ENCODE measurements at regions not wholly inside any gene's neighbourhood (a gene's known extent, or its start where the extent isn't known, plus 50 kb on each side); places are given as distances from the start of the nearest gene placed in this dataset.

DNA sequence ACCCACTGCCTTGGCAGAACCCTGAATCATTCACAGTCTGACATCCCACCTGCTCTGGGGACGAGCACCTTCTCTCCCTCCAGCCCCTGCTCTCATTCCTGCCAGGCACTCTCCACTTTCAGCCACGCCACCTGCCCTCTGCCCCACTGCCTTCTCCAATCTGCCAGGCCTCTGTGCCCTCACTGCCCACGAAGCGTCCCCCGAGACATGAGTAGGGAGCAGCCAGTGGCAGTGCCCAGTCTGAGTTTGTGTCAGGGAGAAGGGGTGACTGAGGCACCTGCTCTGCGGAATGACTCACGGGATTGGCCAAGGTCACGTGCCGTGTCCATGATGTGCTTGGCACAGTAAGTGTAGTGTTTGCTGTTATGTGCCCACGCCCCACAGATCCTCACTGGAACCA, 215.2 kb upstream of the PPP2R2D start:
- TF ChIP-seq POLR2A (IDR thresholded peaks at IDR 0.05) (no peak), POLR2AphosphoS5 (IDR thresholded peaks at IDR 0.05) (no peak), EP300 (IDR thresholded peaks at IDR 0.05) (no peak)
- TF ChIP-seq, protein P1, sequence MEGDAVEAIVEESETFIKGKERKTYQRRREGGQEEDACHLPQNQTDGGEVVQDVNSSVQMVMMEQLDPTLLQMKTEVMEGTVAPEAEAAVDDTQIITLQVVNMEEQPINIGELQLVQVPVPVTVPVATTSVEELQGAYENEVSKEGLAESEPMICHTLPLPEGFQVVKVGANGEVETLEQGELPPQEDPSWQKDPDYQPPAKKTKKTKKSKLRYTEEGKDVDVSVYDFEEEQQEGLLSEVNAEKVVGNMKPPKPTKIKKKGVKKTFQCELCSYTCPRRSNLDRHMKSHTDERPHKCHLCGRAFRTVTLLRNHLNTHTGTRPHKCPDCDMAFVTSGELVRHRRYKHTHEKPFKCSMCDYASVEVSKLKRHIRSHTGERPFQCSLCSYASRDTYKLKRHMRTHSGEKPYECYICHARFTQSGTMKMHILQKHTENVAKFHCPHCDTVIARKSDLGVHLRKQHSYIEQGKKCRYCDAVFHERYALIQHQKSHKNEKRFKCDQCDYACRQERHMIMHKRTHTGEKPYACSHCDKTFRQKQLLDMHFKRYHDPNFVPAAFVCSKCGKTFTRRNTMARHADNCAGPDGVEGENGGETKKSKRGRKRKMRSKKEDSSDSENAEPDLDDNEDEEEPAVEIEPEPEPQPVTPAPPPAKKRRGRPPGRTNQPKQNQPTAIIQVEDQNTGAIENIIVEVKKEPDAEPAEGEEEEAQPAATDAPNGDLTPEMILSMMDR (IDR thresholded peaks at IDR 0.05) = no peak

Measured in gastroesophageal sphincter (tissue), 3 donors.